ENCODE measurements at regions not wholly inside any gene's neighbourhood (a gene's known extent, or its start where the extent isn't known, plus 50 kb on each side); places are given as distances from the start of the nearest gene placed in this dataset.

DNA sequence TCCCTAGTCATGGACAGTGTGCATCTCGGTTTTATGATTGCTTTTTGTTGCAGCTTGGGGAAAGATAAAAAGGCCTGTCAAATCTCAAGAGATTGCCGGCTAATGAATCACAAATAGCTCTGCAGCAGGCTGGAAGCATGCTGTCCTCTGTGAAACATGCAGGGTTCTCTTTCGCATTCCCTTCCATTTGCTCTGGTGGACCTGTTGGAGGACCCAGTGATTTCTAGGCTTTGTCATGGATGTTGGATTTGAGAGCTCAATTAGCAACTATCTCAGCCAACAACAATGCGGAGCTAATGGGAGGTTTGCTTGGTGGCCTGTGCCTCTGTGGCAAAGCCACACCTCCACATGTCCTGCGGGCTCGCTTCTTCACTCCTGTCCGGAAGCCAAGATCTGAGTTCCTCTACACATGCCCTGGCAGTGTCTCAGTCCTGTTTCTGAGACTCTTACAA lies 418.1 kb upstream of the ARGLU1 start:
- ChIA-PET CTCF (no interaction called here), POLR2A (no interaction called here)
- no peaks in the 10 kb centered on the region for H3K27me3 ChIP-seq (ENCODE audit: control insufficient read depth, insufficient read depth, low read length)
- H3K4me3 ChIP-seq (ENCODE audit: low read depth, low read length), result no peak overlapping the region
- TF ChIP-seq, protein P1, sequence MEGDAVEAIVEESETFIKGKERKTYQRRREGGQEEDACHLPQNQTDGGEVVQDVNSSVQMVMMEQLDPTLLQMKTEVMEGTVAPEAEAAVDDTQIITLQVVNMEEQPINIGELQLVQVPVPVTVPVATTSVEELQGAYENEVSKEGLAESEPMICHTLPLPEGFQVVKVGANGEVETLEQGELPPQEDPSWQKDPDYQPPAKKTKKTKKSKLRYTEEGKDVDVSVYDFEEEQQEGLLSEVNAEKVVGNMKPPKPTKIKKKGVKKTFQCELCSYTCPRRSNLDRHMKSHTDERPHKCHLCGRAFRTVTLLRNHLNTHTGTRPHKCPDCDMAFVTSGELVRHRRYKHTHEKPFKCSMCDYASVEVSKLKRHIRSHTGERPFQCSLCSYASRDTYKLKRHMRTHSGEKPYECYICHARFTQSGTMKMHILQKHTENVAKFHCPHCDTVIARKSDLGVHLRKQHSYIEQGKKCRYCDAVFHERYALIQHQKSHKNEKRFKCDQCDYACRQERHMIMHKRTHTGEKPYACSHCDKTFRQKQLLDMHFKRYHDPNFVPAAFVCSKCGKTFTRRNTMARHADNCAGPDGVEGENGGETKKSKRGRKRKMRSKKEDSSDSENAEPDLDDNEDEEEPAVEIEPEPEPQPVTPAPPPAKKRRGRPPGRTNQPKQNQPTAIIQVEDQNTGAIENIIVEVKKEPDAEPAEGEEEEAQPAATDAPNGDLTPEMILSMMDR (IDR thresholded peaks at IDR 0.05; ENCODE audit: insufficient read depth, low read depth, low read length), result no peak
- H3K36me3 ChIP-seq (ENCODE audit: control insufficient read depth, insufficient read depth, low read length), result no peaks in the 10 kb centered on the region
- peak; percentile 66 for DNase-seq (ENCODE audit: low read depth)

DNA sequence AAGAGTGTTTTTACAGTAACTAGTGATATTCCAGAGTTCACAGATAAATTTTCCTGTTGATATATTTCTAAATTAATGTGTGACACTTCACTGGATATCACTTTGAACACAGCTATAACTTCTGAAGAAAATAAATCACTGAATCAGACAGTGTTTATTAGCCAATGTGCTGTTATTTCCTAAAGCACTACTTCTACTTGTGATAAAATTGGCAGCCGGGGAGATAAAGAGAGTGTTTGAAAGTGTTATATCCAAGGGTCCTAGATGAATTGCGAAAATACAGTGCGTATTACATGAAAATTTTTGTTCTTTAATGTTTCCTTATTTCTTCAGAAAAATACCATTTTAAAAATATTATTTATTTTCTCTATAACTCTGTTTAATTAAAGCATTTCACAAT lies 417.5 kb upstream of the ARGLU1 start:
- no peaks in the 10 kb centered on the region for H3K36me3 ChIP-seq (ENCODE audit: control insufficient read depth, insufficient read depth, low read length)
- CTCF ChIA-PET, result interaction anchor here (1.6 kb wide), 1 partner anchor 141 kb away, joined by 3 read pairs; no protein-coding TSS in a partner anchor
- TF ChIP-seq, protein P1 (IDR thresholded peaks at IDR 0.05; ENCODE audit: insufficient read depth, low read depth, low read length), result no peak
- H3K4me3 ChIP-seq (ENCODE audit: low read depth, low read length), result no peak overlapping the region
- H3K27me3 ChIP-seq (ENCODE audit: control insufficient read depth, insufficient read depth, low read length), result no peaks in the 10 kb centered on the region
- no peak for DNase-seq (ENCODE audit: low read depth)
- POLR2A ChIA-PET, result no interaction called here

DNA sequence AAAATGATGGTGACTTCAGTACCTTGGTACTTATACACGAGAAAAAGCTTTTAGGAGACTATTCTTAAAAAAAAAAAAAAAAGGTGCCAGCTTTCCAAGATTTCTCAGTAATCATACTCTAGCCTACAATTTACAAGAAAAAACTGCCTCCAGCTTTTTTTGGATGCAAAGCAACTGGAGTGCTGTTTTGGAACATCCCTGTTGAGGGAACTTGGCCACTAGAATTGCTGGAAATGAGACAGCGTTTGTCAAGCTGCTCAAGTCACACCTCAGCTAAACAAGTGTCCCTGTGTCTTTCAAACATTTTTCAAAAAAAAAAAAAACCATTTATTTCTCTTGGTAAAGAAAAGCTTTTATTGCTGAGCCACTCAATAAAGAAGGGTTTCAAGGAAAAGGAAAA lies 413.1 kb upstream of the ARGLU1 start:
- Histone ChIP-seq H3K27me3 (ENCODE audit: control insufficient read depth, insufficient read depth, low read length) (no peaks in the 10 kb centered on the region), H3K4me3 (ENCODE audit: low read depth, low read length) (no peak overlapping the region), H3K36me3 (ENCODE audit: control insufficient read depth, insufficient read depth, low read length) (no peaks in the 10 kb centered on the region)
- no peak for DNase-seq (ENCODE audit: low read depth)
- ChIA-PET POLR2A (no interaction called here), CTCF (interaction anchor here (0.6 kb wide), 1 partner anchor 69 kb away, joined by 3 read pairs; no protein-coding TSS in a partner anchor)
- TF ChIP-seq, protein P1 (IDR thresholded peaks at IDR 0.05; ENCODE audit: insufficient read depth, low read depth, low read length), result no peak

DNA sequence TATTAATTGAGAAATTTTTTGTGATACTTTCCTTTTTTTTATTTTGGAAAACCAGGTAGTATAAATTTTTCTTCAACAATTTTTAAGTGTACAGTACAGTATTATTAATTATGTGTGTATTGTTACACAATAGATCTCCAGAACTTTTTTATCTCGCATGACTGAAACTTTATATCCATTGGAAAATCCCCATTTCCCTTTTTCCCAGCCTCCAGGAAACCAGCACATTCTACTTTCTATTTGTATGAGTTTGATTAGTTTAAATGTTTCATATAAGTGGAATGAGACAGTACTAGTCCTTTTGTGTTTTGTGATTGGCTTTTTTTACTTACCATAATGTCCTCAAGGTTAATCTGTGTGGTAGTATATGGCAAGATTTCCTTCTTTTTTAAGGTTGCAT lies 399.5 kb upstream of the ARGLU1 start:
- ChIA-PET POLR2A (no interaction called here), CTCF (no interaction called here)
- no peak overlapping the region for H3K4me3 ChIP-seq (ENCODE audit: low read depth, low read length)
- no peak for DNase-seq (ENCODE audit: low read depth)
- H3K27me3 ChIP-seq (ENCODE audit: control insufficient read depth, insufficient read depth, low read length), result no peaks in the 10 kb centered on the region
- TF ChIP-seq, protein P1 (IDR thresholded peaks at IDR 0.05; ENCODE audit: insufficient read depth, low read depth, low read length), result no peak
- no peaks in the 10 kb centered on the region for H3K36me3 ChIP-seq (ENCODE audit: control insufficient read depth, insufficient read depth, low read length)

DNA sequence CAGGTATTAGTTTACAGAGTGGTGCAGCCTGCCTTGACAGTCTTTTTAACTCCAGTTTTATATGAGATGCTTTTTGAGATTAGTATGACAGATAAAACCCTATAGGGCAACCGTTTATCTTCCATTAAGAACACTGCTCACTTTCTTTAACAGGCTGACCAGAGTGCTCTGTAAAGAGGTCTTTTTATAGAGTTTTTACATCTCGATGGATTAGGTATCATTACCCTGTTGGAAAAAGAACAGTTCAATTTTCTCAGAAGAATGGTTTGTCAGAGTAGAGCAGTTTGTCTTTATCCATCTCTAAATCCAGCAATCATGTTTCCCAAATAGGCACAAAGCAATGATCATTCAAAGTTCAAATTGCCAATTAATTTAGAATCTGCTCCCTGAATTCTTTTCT lies 395.2 kb upstream of the ARGLU1 start:
- no peak for DNase-seq (ENCODE audit: low read depth)
- TF ChIP-seq, protein P1 (IDR thresholded peaks at IDR 0.05; ENCODE audit: insufficient read depth, low read depth, low read length), result no peak
- ChIA-PET POLR2A (no interaction called here), CTCF (no interaction called here)
- no peaks in the 10 kb centered on the region for H3K36me3 ChIP-seq (ENCODE audit: control insufficient read depth, insufficient read depth, low read length)
- no peak overlapping the region for H3K4me3 ChIP-seq (ENCODE audit: low read depth, low read length)
- no peaks in the 10 kb centered on the region for H3K27me3 ChIP-seq (ENCODE audit: control insufficient read depth, insufficient read depth, low read length)

All from BJ (cell line).